Central memory CD4-positive, alpha-beta T cell (primary cell): ENCODE measurements at regions not wholly inside any gene's neighbourhood (a gene's known extent, or its start where the extent isn't known, plus 50 kb on each side); places are given as distances from the start of the nearest gene placed in this dataset.
"Not testable (repeated sequence)": the region's sequence is repeated elsewhere in the genome, so short reads cannot be mapped to it uniquely, and the experiment has no call there.

ENCODE experiments used
- DNase-seq: peaks from one replicate; pipeline ENCODE4 v3.0.0; 2022

DNA sequence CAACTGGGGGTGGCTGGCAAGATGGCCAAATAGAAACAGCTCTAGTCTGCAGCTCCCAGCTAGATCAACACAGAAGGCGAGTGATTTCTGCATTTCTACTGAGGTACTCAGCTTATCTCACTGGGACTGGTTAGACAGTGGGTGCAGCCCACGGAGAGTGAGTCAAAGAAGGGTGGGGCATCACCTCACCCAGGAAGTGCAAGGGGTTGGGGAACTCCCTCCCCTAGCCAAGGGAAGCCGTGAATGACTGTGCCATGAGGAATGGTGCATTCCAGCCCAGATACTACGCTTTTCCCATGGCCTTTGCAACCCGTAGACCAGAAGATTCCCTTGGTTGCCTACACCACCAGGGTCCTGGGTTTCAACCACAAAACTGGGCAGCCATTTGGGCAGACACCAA lies 452.6 kb downstream of the NR4A2 start:
- DNase-seq: not testable (repeated sequence)

DNA sequence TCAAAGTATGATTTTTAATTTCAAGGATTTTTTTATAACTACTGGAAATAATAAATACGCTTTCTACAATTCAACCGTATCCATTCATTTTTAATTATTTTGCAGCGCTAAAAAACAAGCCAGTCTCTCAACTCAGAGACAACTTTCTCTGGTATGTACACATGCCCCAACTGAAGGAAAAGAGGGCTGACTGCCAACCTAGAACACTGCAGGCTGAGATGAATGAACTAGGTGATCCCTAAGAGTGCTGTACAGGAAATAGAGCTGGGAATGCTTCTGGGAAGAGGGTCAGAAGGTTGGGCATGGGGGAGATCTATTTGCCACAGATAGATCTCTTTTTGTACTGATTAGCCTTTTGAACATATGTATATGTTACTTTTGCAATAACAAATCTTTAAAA lies 460.1 kb downstream of the NR4A2 start:
- DNase-seq: no peak

DNA sequence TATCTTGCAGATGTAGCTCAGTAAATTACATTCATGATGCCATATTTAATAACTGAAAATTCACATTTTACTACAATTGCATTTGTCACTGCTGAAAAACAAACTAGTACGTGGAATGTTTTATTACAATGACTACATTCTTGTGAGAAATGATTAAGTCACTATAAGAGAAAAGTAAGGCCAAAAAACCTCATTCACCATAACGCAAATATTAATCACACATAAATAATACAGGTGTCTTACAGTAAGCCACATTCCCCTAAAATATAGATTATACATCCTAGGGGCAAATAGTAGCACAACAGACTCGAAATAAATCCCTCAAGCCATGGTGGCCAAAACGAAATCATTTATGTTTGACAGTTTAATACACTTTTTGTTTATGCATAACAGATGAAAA lies 460.6 kb downstream of the NR4A2 start:
- no peak for DNase-seq

DNA sequence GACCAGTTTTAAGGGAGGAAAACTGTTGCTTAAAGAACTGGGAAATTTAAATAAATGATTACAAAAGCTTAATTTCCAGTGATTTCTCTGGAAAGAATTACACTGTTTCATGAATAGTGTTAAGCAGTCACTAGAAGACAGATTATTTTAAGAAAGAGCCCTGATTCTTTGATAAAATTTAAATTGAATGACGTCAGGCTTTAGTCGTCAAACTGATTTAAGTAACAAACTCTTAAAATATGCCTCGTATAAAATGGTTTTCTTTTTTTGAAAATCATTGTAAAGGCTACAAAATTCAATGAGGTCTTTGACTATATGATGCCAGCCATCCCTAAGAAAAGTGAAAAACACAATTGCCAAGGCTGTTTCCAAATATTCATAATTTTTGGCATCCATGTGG lies 465.0 kb downstream of the NR4A2 start:
- DNase-seq: no peak

DNA sequence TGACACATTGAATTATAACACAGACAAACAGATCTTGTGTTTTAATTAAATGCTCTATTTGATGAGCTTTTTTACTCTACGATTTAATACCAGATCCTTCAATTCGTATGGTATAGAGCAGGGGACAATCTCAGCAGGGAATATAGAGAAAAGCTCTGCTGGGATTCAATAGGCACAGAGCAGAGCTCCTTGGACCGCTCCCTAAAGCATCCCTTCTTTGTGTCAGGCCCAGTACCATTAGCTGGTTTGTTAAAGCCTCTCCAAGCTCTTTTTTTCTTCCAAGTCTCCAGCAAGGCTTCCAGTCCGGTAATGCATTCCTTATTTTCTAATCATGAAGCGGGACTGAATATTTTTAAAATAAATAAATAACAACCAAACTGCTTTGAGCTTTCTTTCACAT lies 466.0 kb downstream of the NR4A2 start:
- no peak for DNase-seq

DNA sequence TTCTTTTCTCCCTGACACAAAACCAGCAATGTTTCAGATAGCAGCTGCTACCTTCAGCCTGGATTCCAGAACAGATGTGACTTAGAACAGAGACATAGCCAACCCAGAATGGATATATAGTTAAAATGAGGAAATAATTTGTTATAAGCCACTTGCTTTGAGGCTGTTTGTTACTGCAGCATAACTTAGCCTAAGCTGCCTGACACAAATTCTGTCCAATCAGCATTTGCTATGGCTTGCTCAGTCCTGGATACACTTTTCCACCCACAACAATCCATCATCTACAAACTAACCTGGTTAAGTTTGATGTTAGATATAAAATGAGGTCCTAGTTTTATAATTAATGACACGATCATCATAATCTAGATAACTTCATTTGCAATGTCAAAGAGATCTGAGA lies 480.4 kb downstream of the NR4A2 start:
- no peak for DNase-seq

DNA sequence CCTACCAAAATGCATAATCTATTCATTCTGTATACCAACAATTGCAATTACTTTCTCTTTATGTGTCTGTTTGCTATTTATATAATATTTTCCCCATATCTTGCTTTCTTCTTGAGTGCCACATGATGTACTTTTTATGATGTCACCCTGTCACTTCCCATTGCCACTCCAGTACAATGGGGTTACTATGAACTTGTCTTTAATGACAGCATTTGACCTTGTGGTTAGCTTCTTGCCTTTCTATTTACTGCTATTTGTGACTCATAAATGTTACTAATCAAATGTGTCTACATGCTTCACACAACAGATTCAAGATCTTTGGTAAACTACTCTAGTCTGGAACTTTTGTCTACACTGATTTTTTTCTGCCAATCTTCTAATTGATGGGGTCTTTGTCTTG lies 486.3 kb downstream of the NR4A2 start:
- no peak for DNase-seq

DNA sequence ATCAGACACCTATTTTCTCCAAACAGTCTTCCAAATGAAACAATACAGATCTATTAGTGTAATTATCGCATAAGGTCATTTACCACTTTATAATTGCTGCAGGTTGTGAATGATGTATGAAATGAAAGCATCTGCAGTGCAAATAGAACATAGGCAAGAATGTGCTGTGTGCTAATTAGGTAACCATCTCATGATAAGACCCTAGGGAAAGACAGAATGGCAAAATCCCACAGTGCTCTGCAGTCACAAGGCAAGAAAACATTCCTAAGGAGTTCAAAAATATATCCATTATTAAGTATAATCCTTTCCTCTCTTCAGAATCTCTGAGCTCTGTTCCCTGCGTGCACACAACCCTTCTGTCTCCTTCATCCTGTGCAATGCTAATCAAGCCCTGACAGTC lies 488.1 kb downstream of the NR4A2 start:
- no peak for DNase-seq

DNA sequence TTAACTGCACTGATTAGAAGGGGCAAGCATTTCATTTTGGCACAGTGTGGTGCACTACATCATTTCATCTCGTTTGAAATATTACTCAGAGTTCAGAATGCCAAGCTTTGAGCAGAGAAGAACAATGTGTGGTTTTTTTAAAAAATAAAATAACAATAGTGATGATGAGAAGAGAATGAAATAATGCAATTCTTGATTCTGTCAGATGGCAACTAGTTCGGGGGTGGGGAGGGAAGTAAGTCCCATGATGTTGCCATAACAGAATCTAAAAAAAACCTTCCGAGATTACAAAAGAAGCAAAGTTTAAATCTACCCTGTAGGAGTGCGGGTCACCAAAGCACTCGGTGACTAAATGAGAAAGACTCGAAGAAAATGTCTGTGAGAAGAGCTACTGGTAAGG lies 490.4 kb downstream of the NR4A2 start:
- no peak for DNase-seq

DNA sequence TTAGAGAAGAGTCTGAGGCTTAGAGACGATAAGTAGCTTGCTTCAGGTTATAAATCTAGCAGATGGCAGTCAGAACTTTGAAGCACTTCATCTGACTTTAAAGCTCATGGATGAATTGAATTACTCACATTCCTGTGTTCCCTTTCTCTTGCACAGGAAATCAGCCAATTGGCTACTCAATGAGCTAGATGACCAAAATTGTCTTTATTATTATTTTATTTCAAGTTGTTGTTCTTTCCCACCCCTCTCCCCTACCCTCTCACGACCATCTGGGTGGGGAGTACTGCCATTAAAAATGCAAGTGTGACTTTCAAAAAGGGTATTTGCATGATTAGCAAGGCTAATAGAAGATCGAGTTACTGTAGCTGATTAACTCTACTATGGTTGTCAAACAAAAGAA lies 491.1 kb downstream of the NR4A2 start:
- DNase-seq: no peak

DNA sequence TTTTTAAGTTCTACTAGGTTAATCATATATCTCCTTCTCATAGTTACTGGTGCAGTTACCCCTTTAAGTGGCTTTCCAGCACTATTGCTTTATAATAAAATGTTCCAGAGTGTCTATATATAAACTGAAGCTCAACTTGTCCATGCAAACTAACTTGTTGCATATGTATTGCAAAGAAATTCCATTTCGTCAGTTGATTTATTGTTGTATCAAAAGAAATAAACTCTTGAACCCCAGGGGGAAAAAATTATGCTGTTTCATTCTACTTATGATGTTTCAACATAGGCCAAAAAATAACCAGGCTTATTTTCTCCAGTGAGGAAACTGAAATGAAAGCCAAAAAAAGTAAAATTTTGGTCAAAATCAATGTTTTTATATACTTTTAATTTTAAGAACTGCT lies 491.9 kb downstream of the NR4A2 start:
- no peak for DNase-seq

DNA sequence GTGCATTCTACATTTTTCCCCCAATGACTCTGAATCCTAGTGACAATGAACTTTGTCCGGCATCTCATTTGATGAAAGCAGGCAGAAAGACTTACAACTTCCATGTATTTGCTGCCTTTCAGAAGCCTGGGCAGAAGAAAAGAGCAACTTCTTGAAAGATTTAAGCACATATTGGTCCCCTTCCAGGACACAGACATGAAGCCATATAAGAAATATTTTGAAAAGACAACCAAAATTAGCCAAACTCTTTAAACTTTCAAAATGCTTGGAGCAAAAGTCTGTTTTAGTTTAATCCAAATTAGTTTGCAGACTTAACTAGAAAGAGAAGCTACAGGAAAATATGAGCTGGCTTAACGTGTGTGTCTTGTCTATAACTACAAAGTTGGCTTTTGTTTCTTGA lies 492.5 kb downstream of the NR4A2 start:
- no peak for DNase-seq

DNA sequence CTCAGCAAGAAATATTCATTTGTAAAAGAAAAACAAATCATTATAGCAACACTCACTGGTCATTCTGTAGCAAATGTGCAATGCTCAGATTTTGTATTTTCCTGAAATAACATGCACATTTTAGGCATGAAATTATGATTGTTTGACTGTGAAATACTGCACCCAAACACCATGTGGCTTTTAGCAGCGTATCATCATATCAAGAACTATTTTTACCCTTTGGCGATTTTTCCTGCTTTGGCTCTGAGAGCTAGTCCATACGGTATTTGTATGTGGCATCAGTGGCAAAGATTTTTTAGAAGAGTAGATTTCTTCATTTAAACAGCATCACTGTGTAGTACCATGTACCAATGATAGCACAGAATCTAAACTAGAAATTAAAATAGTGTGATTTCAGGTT lies 493.1 kb downstream of the NR4A2 start:
- no peak for DNase-seq

DNA sequence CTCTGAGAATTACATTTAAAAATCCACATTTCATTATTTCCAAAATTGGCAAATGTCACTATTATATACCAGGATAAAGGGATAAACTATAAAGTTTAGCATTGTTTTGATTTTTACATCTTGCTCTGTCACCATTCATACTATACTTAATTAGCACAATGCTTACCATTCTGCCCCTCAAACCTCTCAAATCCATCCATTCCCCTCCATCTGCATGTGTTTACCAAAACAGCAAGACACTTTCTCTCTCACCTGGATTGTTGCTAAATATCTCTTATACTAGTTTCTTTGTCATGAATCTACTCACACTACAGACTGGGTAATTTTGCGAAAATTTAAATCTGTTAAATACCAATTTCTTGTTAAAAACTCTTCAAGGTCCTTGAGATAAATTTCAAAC lies 496.1 kb downstream of the NR4A2 start:
- no peak for DNase-seq

DNA sequence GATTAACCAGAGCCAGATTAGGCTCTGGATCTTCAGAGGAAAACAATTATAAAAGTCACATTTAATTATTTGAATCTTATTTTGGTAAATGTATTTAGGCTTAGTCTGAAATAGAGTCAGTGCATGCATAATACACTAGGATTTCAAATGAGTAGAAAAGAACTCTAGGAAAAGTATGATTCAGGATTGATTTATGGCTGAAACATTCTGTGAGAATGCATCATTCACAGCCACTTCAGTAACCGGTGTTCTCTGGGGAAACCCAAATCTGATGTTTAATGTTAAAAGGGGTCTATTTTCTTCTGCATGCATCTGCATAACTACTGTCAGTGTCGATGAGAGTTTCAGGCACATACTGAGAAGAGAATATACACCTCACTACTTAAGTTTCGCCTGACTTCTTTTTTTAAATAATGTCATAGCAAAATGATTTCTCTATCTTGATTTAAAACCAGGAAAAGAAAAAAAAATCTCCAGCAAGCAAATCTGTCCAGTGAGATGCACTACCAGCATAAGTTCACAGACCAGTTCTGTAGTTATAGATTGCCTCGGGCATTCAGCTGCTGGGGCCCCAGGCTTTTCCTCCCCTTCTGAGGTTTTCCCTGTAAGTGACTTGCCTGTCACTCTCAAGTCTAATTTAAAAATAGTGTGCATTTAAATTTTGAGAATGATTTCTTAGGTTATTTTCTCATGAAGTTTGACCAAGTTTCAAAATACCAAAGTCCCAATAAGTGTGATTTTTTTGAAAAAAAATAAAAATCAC lies 501.5 kb downstream of the NR4A2 start:
- no peak for DNase-seq

DNA sequence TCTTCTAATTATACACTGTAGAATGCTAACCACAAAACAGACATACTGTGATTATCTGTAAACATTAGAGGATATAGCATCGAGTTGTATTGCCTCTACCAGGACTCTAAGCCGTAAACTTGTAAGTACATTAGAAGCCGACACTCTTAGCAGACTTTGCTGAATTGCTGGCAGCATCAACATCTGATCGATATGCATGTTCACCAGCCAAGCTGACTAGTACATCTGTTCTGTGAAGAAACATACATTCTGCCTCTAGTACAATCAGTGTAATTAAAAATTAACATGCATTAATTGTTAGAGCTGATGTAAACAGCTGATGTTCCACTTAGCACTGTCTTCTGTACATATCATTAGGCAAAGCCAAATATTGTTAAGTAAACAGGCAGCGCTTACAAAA lies 502.2 kb downstream of the NR4A2 start:
- no peak for DNase-seq

DNA sequence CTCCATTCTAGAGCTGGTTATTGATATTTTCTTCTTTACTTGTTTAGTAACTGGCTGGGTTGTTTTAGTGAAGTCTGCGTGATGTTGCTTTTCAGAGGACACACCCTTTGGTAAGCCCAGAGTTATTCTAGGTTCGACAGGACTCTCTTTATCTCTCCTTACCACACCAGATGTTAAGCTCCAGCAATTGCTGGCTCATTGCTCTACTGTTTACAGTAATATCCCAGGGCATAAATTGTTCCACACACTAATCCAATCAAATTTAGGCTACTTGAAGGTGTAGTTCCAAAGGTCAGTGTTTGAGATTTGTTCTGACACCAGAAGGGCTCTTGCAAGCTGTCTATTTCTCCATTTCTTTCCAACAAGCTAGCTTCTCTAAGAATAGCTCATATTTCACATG lies 506.6 kb downstream of the NR4A2 start:
- DNase-seq: no peak

DNA sequence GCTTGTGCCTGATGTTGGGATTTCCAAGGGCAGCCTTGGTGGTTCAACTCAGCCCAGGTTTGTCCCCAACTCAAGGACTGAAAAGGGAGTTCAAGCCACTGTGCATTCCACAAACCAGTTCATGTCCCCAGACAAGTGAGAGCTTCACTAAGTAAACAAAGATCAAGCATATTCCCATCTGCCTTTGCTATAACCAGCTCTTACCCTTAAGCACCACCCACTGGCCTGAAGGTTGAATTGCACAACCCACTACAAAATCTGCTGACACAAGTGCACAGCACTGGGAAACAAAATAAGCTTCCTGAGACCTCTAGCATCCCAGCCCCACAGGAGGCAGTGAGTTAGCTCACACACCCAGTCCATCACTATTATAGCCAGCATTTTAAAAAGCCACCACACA lies 516.7 kb downstream of the NR4A2 start:
- no peak for DNase-seq

DNA sequence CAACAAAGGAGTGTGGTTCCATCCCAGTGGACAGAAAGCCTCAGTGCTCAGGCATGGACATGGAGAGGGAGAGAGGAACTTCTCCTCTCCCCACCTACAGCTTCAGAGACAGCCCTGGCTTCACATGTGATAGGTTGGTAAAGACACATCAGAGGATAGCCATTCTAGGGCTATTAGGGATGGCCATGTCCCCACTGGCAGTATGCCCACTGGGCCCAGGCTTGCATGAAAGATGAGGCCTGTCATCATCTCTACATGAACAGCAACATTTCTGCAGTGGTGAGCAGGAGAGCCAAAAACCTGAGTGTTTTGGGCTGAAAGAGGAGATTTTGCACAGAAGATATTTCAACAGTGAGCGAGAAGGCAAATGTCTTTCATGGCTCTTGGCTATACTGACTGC lies 517.2 kb downstream of the NR4A2 start:
- no peak for DNase-seq

DNA sequence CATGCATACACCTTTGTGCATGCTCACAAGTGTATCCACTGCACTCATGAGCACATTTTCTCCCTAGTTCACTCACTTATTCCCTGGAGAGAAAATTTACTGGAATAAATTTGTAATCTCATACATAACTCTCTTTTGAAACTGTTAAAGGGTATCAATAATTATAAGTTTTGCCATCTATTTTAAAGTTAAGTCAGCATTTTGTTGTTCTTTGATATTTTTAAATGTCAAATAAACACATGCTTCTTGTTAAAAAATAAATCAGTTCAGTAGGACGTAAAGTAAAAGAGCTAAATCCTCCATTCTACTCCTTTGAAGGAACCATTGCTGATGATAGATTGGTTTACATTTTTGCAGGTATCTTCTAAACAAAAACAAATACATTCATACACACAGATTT lies 522.1 kb downstream of the NR4A2 start:
- no peak for DNase-seq

DNA sequence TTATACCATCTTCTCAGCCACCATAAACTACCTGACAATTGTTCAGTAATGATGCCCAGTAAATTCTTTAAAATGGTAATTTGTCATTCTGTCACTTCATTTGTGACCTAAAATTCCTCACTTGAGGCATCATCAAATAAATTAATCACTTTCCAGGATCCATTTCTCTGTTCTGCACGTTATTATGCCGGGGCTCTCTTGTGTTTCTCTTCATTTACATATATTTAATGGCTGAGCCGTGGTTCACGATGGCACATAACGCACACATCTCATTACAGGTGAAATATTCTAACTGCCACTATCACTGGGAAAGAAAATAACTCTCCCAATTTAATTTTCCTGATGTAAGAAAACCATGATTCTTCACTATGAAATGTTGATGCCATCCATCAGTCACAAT lies 529.6 kb downstream of the NR4A2 start:
- DNase-seq: no peak

DNA sequence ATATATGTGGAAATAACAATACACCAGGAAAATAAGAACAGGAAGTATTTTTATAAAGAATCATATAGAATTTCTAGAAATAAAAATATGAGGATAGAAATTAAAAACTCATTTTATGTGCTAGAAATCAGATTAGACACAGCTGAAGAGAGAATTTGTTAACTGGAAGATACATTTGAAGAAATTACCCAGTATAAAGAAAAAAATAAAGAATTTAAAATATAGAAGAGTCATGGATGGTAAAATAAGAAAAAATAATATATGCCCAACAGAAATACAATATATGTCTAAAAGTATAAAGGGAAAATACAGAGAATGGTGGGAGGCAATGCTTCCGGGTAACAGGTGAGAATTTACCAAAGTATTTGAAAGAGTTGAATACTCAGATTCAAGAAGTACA lies 539.9 kb downstream of the NR4A2 start:
- DNase-seq: no peak

DNA sequence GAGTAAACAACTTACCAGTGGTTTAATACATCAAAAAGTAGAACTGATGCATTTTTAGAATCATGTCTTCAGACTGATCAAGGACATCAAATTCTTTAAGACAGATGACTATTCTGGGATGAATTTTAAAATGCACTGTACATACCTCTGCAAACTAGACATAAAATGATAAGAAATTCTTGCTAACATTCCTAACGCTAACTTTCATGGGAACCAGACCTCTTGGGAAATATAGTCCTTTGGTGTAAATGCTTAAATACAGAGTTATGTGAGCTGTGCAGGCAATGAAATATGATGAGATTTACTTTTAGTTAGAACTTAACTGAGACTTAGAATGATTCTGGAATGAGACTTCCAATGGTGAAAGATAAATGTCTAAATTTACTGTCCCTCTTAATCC lies 562.0 kb downstream of the NR4A2 start:
- no peak for DNase-seq

DNA sequence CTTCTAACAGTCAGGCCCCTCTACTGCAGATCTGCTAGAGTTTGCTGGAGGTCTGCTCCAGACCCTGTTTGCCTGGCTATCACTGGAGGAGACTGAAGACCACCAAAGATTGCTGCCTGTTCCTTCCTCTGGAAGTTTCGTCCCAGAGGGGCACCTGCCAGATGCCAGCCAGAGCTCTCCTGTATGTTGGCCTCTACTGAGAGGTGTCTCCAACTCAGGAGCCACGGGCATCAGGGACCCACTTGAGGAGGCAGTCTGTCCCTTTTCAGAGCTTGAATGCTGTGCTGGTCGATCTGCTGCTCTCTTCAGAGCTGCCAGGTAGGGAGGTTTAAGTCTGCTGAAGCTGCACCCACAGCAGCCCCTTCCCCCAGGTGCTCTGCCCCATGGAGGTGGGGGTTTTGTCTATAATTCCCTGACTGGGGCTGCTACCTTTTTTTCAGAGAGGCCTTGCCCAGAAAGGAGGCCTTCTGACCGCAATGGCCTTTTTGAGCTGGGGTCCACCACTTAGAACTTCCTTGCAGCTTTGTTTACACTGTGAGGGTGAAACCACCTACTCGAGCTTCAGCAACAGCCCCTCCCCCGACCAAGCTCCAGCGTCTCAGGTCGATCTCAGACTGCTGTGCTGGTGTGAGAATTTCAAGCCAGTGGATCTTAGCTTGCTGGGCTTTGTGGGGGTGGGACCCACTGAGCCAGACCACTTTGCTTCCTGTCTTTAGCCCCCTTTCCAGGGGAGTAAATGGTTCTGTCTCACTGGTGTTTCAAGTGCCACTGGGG lies 566.0 kb downstream of the NR4A2 start:
- DNase-seq: no peak

DNA sequence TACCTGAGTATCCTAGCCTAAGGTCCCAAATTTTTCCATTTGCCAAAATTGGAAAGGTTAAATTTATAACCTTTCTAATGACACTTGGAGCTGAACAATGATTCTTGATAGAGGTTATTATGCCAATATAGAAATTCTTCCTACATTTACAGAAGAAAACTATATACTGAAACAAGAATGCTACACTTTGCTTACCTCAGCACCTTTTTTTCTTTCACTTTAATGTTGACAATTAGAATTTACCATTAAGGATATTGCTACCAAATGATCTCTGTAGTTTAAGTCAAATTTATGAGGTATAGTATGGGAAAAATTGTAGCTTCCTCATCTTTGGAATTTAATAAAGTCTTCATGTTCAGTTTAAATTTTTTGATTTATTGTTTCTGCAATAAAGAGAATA lies 577.0 kb downstream of the NR4A2 start:
- DNase-seq: no peak
